SU-DHL-6 (cell line): ENCODE measurements at regions not wholly inside any gene's neighbourhood (a gene's known extent, or its start where the extent isn't known, plus 50 kb on each side); places are given as distances from the start of the nearest gene placed in this dataset.

Source experiments
- CTCF ChIP-seq: fragments of 200-600 bp; sonication (generic); IDR thresholded peaks from one replicate; pipeline ENCODE4 v1.5.1; 2017; ENCODE audit warnings: antibody characterized with exemption, mild to moderate bottlenecking, low read length, moderate library complexity; ENCODE audit not compliant: insufficient read depth, poor library complexity, severe bottlenecking
- EZH2phosphoT487 ChIP-seq: fragments of 200-600 bp; sonication (generic), shearing (Covaris generic); conservative IDR thresholded peaks from 2 replicates; pipeline ENCODE4 v1.6.1; 2018; ENCODE audit warnings: mild to moderate bottlenecking, antibody characterized with exemption, low read length, moderate library complexity, mixed read lengths

DNA sequence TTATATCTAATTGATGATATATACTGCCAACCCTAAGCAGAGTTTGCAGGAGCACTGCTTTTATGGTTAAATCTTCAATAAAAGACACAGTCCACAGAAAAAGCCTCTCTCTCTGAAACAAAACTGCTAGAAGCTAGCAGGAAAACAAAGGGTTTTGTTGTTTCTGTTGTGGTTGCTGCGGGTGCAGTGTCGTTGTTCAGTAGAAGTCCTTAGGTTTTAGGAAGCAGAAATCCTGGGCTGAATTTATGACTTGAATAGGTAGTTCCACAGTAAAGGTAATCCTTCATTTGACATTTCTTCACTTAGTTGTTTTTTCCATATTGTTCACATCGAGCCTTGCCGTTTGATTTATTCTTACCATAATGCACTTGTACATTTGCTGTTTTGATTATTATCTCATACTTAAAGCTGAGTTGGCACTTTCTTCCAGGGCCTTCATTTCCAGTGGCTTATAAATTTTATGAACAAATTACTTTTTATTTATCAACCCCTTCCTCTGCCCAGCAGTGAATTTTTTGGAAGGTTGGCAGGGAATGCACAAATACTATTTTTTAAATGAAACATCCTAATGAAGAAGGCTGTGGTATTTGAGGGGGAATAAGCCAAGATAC lies 209.6 kb upstream of the SLC30A5 start:
- TF ChIP-seq CTCF (no peak), EZH2phosphoT487 (no peak)
